ENCODE measurements at regions not wholly inside any gene's neighbourhood (a gene's known extent, or its start where the extent isn't known, plus 50 kb on each side); places are given as distances from the start of the nearest gene placed in this dataset.

DNA sequence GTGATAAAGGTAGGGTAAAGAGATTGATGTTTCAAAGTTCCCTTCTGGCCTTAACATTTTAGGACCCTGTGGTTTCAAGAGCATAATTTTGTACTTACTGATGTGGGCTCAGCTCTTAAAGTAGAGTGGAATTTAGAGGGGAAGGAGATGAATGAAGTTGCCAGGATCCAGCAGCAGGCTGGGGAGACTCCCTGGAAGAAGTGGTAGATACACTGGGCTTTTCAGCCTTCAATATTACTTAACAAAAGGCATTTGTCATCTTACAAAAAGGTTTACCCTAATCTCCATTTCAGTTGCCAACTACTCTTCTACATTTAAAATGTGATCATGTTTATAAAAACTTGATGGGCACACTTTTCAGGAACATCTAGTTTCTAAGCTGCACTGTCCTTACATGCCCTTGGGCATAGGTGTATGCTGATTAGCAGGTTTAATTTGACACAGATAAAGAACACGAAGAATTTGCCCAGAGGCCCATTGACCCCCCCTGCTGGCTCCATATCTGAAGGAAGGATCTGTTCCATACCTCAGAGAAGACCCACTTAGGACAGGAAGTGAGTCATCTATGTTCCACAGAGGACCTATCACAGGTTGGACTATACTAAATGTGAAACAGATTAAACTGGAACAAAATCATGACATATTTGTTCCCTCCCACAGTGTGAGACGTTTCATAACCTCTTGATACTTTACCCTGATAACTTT, 93.0 kb upstream of the LPP start:
- H3K36me3 ChIP-seq (ENCODE audit: control insufficient read depth in 1 of 2, insufficient read depth in 2 of 2, low read length in 2 of 2), result no peaks in the 10 kb centered on the region
- no peak overlapping the region for H3K9ac ChIP-seq (ENCODE audit: low read depth in 1 of 2, low read length in 2 of 2)
- H3K9me3 ChIP-seq (ENCODE audit: control insufficient read depth in 1 of 2, low read length in 2 of 2), result no peaks in the 10 kb centered on the region
- H3K4me1 ChIP-seq (ENCODE audit: control insufficient read depth in 1 of 2, insufficient read depth in 2 of 2, low read length in 2 of 2), result peaks cover 0 to 6% of the 10 kb centered on the region in 2 donors
- no peak overlapping the region for H3K4me3 ChIP-seq (ENCODE audit: low read depth in 1 of 2, low read length in 2 of 2)
- no peak overlapping the region for H3K27ac ChIP-seq (ENCODE audit: low read depth, low read length)
- H3K27me3 ChIP-seq (ENCODE audit: control insufficient read depth in 1 of 2, insufficient read depth in 2 of 2, low read length in 2 of 2), result no peaks in the 10 kb centered on the region

DNA sequence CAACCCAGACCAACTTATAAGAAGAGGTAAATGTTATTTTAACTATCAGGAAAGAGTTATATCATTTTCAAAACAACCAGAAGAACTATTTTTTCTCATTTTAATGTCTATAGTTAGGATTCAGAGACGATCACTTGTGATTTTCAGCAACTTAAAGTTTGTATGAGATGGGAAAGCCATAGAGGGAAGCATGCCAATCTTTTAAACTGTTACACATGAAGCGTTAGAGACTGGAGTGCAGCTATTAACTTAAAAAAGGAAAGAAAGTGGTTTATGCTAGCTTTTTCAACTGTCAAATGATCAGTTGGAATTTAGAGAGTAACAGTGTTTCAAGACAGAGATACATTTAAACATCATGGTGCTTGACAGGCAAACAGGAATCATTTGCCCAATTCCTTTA, 91.7 kb upstream of the LPP start:
- H3K4me3 ChIP-seq (ENCODE audit: low read depth in 1 of 2, low read length in 2 of 2), result no peak overlapping the region
- no peak overlapping the region for H3K27ac ChIP-seq (ENCODE audit: low read depth, low read length)
- H3K36me3 ChIP-seq (ENCODE audit: control insufficient read depth in 1 of 2, insufficient read depth in 2 of 2, low read length in 2 of 2), result no peaks in the 10 kb centered on the region
- H3K9me3 ChIP-seq (ENCODE audit: control insufficient read depth in 1 of 2, low read length in 2 of 2), result no peaks in the 10 kb centered on the region
- H3K9ac ChIP-seq (ENCODE audit: low read depth in 1 of 2, low read length in 2 of 2), result no peak overlapping the region
- no peaks in the 10 kb centered on the region for H3K27me3 ChIP-seq (ENCODE audit: control insufficient read depth in 1 of 2, insufficient read depth in 2 of 2, low read length in 2 of 2)
- peaks cover 0 to 6% of the 10 kb centered on the region in 2 donors for H3K4me1 ChIP-seq (ENCODE audit: control insufficient read depth in 1 of 2, insufficient read depth in 2 of 2, low read length in 2 of 2)

DNA sequence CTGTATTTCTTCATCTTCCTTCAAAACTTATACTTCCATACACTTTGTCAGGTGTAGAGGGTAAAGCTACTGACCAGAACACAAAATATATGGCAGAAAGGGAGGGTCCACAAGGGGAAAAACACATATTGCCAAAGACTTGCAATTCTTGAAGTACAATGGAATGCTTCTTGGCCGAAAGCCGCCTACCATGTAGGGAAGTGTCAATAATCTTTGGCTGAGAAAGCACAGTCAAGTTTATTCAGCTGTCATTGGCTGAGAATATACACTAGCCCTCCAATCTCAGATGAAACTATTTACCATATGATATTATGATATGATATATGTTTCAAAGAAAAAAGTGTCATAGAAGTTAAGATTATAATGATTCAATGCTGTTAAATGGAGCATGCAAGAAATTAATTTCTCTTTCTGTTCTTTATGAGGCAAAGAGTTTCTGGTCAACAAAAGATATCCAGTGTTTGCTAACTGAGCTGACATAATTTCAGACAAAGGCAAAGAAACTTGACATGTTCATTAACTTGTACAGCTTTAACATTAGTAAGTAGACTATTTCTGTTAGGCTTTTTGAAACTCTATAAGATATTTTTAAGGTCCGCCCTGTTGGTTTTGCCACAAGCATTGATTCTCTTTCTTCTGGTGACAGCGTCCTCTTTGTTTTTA, 89.0 kb upstream of the LPP start:
- Histone ChIP-seq H3K4me3 (ENCODE audit: low read depth in 1 of 2, low read length in 2 of 2) (no peak overlapping the region), H3K27ac (ENCODE audit: low read depth, low read length) (no peak overlapping the region), H3K4me1 (ENCODE audit: control insufficient read depth in 1 of 2, insufficient read depth in 2 of 2, low read length in 2 of 2) (peaks cover 0 to 6% of the 10 kb centered on the region in 2 donors)

DNA sequence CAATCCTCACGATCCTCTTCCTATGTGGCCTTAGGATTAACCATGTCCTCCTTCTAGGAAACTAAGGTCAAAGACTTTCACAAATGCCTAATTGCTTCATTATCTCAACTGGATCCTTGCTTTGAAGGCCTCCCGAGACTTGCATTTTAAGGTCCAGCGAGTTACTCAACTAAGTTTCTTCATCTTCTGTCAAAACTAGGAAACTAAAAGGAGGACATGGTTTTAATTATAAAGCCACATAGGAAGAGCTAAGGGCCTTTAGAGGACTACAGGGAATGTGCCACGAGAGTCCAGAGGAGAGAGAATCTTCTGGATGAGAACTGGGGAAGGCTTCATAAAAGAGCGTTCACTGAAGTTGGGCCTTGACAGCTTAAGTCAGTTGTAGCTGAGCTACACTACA, 87.8 kb upstream of the LPP start:
- Histone ChIP-seq H3K9me3 (ENCODE audit: control insufficient read depth in 1 of 2, low read length in 2 of 2) (no peaks in the 10 kb centered on the region), H3K9ac (ENCODE audit: low read depth in 1 of 2, low read length in 2 of 2) (no peak overlapping the region), H3K36me3 (ENCODE audit: control insufficient read depth in 1 of 2, insufficient read depth in 2 of 2, low read length in 2 of 2) (no peaks in the 10 kb centered on the region), H3K4me3 (ENCODE audit: low read depth in 1 of 2, low read length in 2 of 2) (no peak overlapping the region), H3K27ac (ENCODE audit: low read depth, low read length) (no peak overlapping the region), H3K27me3 (ENCODE audit: control insufficient read depth in 1 of 2, insufficient read depth in 2 of 2, low read length in 2 of 2) (no peaks in the 10 kb centered on the region), H3K4me1 (ENCODE audit: control insufficient read depth in 1 of 2, insufficient read depth in 2 of 2, low read length in 2 of 2) (peaks cover 0 to 3% of the 10 kb centered on the region in 2 donors)

More for the DNA sequence above, 89.0 kb upstream of the LPP start:
- no peaks in the 10 kb centered on the region for H3K9me3 ChIP-seq (ENCODE audit: control insufficient read depth in 1 of 2, low read length in 2 of 2)
- H3K36me3 ChIP-seq (ENCODE audit: control insufficient read depth in 1 of 2, insufficient read depth in 2 of 2, low read length in 2 of 2), result no peaks in the 10 kb centered on the region
- no peaks in the 10 kb centered on the region for H3K27me3 ChIP-seq (ENCODE audit: control insufficient read depth in 1 of 2, insufficient read depth in 2 of 2, low read length in 2 of 2)
- H3K9ac ChIP-seq (ENCODE audit: low read depth in 1 of 2, low read length in 2 of 2), result no peak overlapping the region

DNA sequence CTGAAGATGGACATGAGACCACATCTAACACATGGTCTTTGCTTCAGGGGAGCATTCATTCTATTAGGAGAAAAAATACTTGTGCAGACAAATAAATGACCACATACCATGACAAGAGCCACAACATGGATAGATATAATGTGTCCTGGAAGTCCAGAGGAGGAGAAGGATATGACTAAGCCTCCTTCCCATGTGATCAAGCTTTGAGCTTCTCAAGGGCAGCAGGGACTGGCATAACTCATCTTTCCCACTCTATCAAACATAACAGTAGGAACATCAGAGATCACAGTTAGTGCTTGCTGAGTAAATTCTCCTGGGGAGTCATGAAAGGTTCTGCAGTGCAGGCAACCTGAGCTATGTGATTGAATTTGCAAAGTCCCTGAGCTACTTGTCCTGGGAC, 86.0 kb upstream of the LPP start:
- no peaks in the 10 kb centered on the region for H3K27me3 ChIP-seq (ENCODE audit: control insufficient read depth in 1 of 2, insufficient read depth in 2 of 2, low read length in 2 of 2)
- no peak overlapping the region for H3K27ac ChIP-seq (ENCODE audit: low read depth, low read length)
- no peak overlapping the region for H3K4me3 ChIP-seq (ENCODE audit: low read depth in 1 of 2, low read length in 2 of 2)
- no peaks in the 10 kb centered on the region for H3K4me1 ChIP-seq (ENCODE audit: control insufficient read depth in 1 of 2, insufficient read depth in 2 of 2, low read length in 2 of 2)
- H3K36me3 ChIP-seq (ENCODE audit: control insufficient read depth in 1 of 2, insufficient read depth in 2 of 2, low read length in 2 of 2), result no peaks in the 10 kb centered on the region
- no peaks in the 10 kb centered on the region for H3K9me3 ChIP-seq (ENCODE audit: control insufficient read depth in 1 of 2, low read length in 2 of 2)
- H3K9ac ChIP-seq (ENCODE audit: low read depth in 1 of 2, low read length in 2 of 2), result no peak overlapping the region

DNA sequence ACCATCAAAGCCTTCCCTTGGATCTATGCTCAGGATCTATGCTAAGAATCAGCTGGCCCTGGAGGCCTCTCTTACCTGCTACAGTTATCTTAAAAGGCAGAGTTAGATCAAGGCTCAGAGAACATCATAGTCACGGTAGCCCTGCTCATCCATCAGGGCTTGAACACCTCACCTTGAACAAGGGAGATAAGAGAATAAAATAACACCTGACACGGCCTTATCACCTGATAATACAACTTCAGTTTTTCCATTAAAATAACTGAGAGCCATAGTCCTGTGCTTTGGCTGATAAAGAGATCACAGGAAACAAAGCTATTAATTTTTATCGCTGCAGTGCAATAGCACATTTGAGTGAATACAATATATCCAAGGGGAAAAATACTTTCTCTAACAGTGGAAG, 85.6 kb upstream of the LPP start:
- H3K9ac ChIP-seq (ENCODE audit: low read depth in 1 of 2, low read length in 2 of 2), result no peak overlapping the region
- no peaks in the 10 kb centered on the region for H3K9me3 ChIP-seq (ENCODE audit: control insufficient read depth in 1 of 2, low read length in 2 of 2)
- no peaks in the 10 kb centered on the region for H3K4me1 ChIP-seq (ENCODE audit: control insufficient read depth in 1 of 2, insufficient read depth in 2 of 2, low read length in 2 of 2)
- H3K27ac ChIP-seq (ENCODE audit: low read depth, low read length), result no peak overlapping the region
- no peak overlapping the region for H3K4me3 ChIP-seq (ENCODE audit: low read depth in 1 of 2, low read length in 2 of 2)
- H3K36me3 ChIP-seq (ENCODE audit: control insufficient read depth in 1 of 2, insufficient read depth in 2 of 2, low read length in 2 of 2), result no peaks in the 10 kb centered on the region
- no peaks in the 10 kb centered on the region for H3K27me3 ChIP-seq (ENCODE audit: control insufficient read depth in 1 of 2, insufficient read depth in 2 of 2, low read length in 2 of 2)

DNA sequence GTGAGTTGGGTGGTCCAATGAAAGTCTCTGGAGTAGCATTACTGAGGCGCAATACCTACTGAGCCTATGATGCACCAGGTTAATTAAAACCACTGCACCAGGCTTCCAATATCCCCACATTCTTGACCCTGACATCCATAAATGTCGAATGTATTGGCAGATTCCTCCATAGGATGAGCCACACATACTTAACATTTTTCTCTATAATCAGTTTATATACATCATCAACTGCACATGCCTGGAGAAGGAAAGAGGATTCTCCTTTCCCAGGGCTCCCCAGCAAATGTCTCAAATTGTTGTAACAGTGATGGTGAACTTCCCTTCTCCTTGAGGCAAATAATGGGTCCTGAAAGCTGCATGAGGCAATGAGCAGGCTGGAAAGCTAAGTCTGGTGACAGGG, 82.3 kb upstream of the LPP start:
- Histone ChIP-seq H3K4me3 (ENCODE audit: low read depth in 1 of 2, low read length in 2 of 2) (no peak overlapping the region), H3K36me3 (ENCODE audit: control insufficient read depth in 1 of 2, insufficient read depth in 2 of 2, low read length in 2 of 2) (no peaks in the 10 kb centered on the region), H3K9me3 (ENCODE audit: control insufficient read depth in 1 of 2, low read length in 2 of 2) (no peaks in the 10 kb centered on the region), H3K27ac (ENCODE audit: low read depth, low read length) (no peak overlapping the region), H3K27me3 (ENCODE audit: control insufficient read depth in 1 of 2, insufficient read depth in 2 of 2, low read length in 2 of 2) (no peaks in the 10 kb centered on the region), H3K4me1 (ENCODE audit: control insufficient read depth in 1 of 2, insufficient read depth in 2 of 2, low read length in 2 of 2) (no peaks in the 10 kb centered on the region), H3K9ac (ENCODE audit: low read depth in 1 of 2, low read length in 2 of 2) (no peak overlapping the region)

DNA sequence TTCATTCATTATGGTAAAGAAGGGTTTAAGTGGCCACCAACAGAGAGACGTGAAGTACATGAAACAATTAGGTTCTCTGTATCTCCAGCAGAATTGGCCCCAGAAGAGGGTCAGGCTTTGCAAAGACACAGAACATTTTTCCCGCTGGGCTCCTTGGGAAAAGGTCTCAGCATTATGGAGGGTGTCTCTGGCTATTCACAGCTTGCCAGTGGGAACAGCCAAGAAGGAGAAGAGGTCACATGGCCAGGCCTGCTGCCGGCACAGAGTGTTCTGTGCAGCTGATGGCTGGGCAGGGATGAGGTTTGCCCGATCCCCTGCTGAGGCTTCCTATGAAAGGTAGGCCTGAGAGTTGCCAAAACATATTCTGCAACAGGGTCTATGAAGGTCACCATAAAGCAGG, 77.8 kb upstream of the LPP start:
- no peak overlapping the region for H3K27ac ChIP-seq (ENCODE audit: low read depth, low read length)

DNA sequence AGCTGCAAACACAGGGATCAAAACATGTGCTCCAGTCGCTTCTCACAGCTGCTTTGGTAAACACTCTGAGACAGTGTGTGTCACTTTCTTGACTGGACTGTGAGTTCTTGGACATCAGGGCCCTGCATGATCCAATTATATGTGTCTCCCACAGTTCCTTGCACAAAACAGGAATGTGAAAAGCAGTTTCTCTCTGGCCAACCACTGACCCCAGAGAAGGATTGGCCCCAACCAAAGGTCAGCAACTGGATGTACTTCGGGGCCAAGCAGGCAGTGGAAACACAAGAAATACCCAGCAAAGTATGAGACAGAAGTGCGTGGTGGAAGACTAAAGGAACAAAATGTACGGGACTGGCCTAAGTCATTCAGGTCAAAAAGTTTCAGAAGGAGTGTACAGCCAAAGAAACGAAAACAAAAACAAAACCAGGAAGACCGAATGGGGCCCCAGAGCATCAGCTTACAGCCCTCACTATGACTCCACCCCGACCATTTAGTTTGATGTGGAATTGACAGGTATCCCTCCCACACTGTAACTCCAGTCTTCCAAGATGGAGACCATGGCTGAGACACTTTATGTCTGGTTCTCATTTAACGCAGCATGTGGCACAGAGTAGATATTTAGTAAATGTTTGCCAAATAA, 76.7 kb upstream of the LPP start:
- no peaks in the 10 kb centered on the region for H3K36me3 ChIP-seq (ENCODE audit: control insufficient read depth in 1 of 2, insufficient read depth in 2 of 2, low read length in 2 of 2)
- H3K9me3 ChIP-seq (ENCODE audit: control insufficient read depth in 1 of 2, low read length in 2 of 2), result no peaks in the 10 kb centered on the region
- no peak overlapping the region for H3K9ac ChIP-seq (ENCODE audit: low read depth in 1 of 2, low read length in 2 of 2)
- no peak overlapping the region for H3K27ac ChIP-seq (ENCODE audit: low read depth, low read length)
- H3K4me3 ChIP-seq (ENCODE audit: low read depth in 1 of 2, low read length in 2 of 2), result no peak overlapping the region
- H3K27me3 ChIP-seq (ENCODE audit: control insufficient read depth in 1 of 2, insufficient read depth in 2 of 2, low read length in 2 of 2), result no peaks in the 10 kb centered on the region
- H3K4me1 ChIP-seq (ENCODE audit: control insufficient read depth in 1 of 2, insufficient read depth in 2 of 2, low read length in 2 of 2), result no peaks in the 10 kb centered on the region

More for the DNA sequence above, 77.8 kb upstream of the LPP start:
- Histone ChIP-seq H3K9ac (ENCODE audit: low read depth in 1 of 2, low read length in 2 of 2) (no peak overlapping the region), H3K36me3 (ENCODE audit: control insufficient read depth in 1 of 2, insufficient read depth in 2 of 2, low read length in 2 of 2) (no peaks in the 10 kb centered on the region), H3K9me3 (ENCODE audit: control insufficient read depth in 1 of 2, low read length in 2 of 2) (no peaks in the 10 kb centered on the region), H3K4me1 (ENCODE audit: control insufficient read depth in 1 of 2, insufficient read depth in 2 of 2, low read length in 2 of 2) (no peaks in the 10 kb centered on the region), H3K4me3 (ENCODE audit: low read depth in 1 of 2, low read length in 2 of 2) (no peak overlapping the region), H3K27me3 (ENCODE audit: control insufficient read depth in 1 of 2, insufficient read depth in 2 of 2, low read length in 2 of 2) (no peaks in the 10 kb centered on the region)

DNA sequence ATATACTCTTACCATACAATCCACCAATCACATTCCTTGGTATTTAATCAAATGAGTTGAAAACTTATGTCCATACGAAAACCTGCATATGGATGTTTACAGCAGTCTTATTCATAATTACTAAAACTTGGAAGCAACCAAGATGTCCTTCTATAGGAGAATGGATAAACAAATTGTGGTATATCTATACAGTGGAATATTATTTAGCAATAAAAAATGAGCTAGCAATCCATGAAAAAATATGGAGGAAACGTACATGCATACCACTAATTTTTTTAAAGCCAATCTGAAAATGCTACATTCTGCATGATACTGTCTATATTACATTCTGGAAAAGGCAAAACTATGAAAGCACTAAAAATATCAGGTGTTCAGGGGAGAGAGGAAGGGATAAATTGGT, 73.9 kb upstream of the LPP start:
- no peak overlapping the region for H3K9ac ChIP-seq (ENCODE audit: low read depth in 1 of 2, low read length in 2 of 2)
- H3K27ac ChIP-seq (ENCODE audit: low read depth, low read length), result no peak overlapping the region
- H3K27me3 ChIP-seq (ENCODE audit: control insufficient read depth in 1 of 2, insufficient read depth in 2 of 2, low read length in 2 of 2), result no peaks in the 10 kb centered on the region

More for the DNA sequence above, 73.9 kb upstream of the LPP start:
- H3K4me3 ChIP-seq (ENCODE audit: low read depth in 1 of 2, low read length in 2 of 2), result no peak overlapping the region
- no peaks in the 10 kb centered on the region for H3K9me3 ChIP-seq (ENCODE audit: control insufficient read depth in 1 of 2, low read length in 2 of 2)
- H3K4me1 ChIP-seq (ENCODE audit: control insufficient read depth in 1 of 2, insufficient read depth in 2 of 2, low read length in 2 of 2), result peaks cover 0 to 2% of the 10 kb centered on the region in 2 donors
- no peaks in the 10 kb centered on the region for H3K36me3 ChIP-seq (ENCODE audit: control insufficient read depth in 1 of 2, insufficient read depth in 2 of 2, low read length in 2 of 2)
